ENCODE measurements at regions not wholly inside any gene's neighbourhood (a gene's known extent, or its start where the extent isn't known, plus 50 kb on each side); places are given as distances from the start of the nearest gene placed in this dataset.

GRCh38 chr4:163672751-163673150 lies 178.3 kb downstream of the TMA16 start:
- Histone ChIP-seq H3K9me3 (ENCODE audit: control insufficient read depth in 2 of 3, low read length in 3 of 3) (no peaks in the 10 kb centered on the region), H3K4me3 (ENCODE audit: low read length) (no peak overlapping the region), H3K27me3 (ENCODE audit: control insufficient read depth in 2 of 2, insufficient read depth in 2 of 2, low read length in 2 of 2) (no peaks in the 10 kb centered on the region), H3K4me1 (ENCODE audit: control insufficient read depth in 2 of 2, insufficient read depth in 2 of 2, low read length in 2 of 2) (no peaks in the 10 kb centered on the region), H3K27ac (ENCODE audit: low read depth, low read length) (no peak overlapping the region), H3K36me3 (ENCODE audit: control insufficient read depth in 2 of 3, insufficient read depth in 3 of 3, low read length in 3 of 3) (no peaks in the 10 kb centered on the region)
- DNase-seq (no peak), ATAC-seq (no peak)
- H3K27ac Mint-ChIP-seq: no peak overlapping the region
- intact Hi-C loops (cut with micrococcal nuclease): no loop called here
- POLR2A ChIA-PET: no interaction called here
- CTCF ChIA-PET: interaction anchor here (0.7 to 4.1 kb wide), 4 partner anchors 9 to 120 kb away, joined by 3 to 15 read pairs (median 4); no protein-coding TSS in a partner anchor
- H3K4me3 Mint-ChIP-seq: peak overlapping the region in 3 of 10 donors; percentile 2 to 62 (median 6)
- H3K9me3 Mint-ChIP-seq: peaks cover 0 to 5% (median 0%) of the 10 kb centered on the region in 11 donors
- peaks cover 0 to 4% (median 4%) of the 10 kb centered on the region in 5 donors for H3K36me3 Mint-ChIP-seq
- H3K27me3 Mint-ChIP-seq: no peaks in the 10 kb centered on the region
- peaks cover 0 to 55% (median 39%) of the 10 kb centered on the region in 7 donors for H3K4me1 Mint-ChIP-seq

- no peak for ATAC-seq
These were observed 179.6 kb downstream of the TMA16 start for GRCh38 chr4:163673848-163674697.

DNA sequence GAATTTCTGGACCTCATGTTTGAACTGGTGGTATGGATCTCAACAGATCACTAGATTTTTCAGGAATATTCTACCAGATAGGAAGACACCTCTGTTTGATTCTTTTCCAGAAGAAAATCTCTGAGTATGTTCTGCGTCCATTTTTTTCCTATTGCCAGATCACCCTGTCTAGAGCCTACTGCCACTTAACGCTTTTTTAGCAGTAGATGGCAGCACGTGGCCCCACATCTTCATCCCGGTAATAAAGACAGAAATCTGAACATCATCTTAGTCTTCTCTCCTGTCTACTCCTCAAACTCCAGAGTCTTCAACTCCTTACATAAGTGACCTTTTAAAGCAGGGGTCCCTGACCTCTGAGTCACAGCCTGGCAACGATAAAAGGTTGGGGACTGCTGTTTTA lies 184.7 kb downstream of the TMA16 start:
- no peak for DNase-seq
- Mint-ChIP-seq H3K4me3 (no peak overlapping the region), H3K4me1 (peaks cover 0 to 34% (median 6%) of the 10 kb centered on the region in 7 donors), H3K36me3 (no peaks in the 10 kb centered on the region), H3K27me3 (peaks cover 0 to 4% (median 0%) of the 10 kb centered on the region in 5 donors), H3K9me3 (peaks cover 0 to 2% (median 0%) of the 10 kb centered on the region in 11 donors), H3K27ac (peak overlapping the region in 4 of 9 donors; percentile 52 to 82 (median 57))
- no peak for ATAC-seq
- Histone ChIP-seq H3K4me1 (ENCODE audit: control insufficient read depth in 2 of 2, insufficient read depth in 2 of 2, low read length in 2 of 2) (peaks cover 0 to 4% of the 10 kb centered on the region in 2 donors), H3K9me3 (ENCODE audit: control insufficient read depth in 2 of 3, low read length in 3 of 3) (no peaks in the 10 kb centered on the region), H3K4me3 (ENCODE audit: low read length) (no peak overlapping the region), H3K36me3 (ENCODE audit: control insufficient read depth in 2 of 3, insufficient read depth in 3 of 3, low read length in 3 of 3) (no peaks in the 10 kb centered on the region), H3K27me3 (ENCODE audit: control insufficient read depth in 2 of 2, insufficient read depth in 2 of 2, low read length in 2 of 2) (no peaks in the 10 kb centered on the region), H3K27ac (ENCODE audit: low read depth, low read length) (no peak overlapping the region)
- POLR2A ChIA-PET: no interaction called here
- CTCF ChIA-PET: interaction anchor here (0.9 to 3.2 kb wide), 7 partner anchors 13 to 333 kb away, joined by 3 to 31 read pairs (median 5); no protein-coding TSS in a partner anchor
- intact Hi-C loops (cut with micrococcal nuclease): no loop called here

More at GRCh38 chr4:163673848-163674697, 179.6 kb downstream of the TMA16 start:
- intact Hi-C loops (cut with micrococcal nuclease): loop anchor here in 1 of 2 donors (1.0 to 2.0 kb wide), 2 partner anchors 9 to 21 kb away; no protein-coding TSS in a partner anchor
- POLR2A ChIA-PET: interaction anchor here (0.8 kb wide), 1 partner anchor 180 kb away, joined by 3 read pairs; no protein-coding TSS in a partner anchor
- H3K4me1 ChIP-seq (ENCODE audit: control insufficient read depth in 2 of 2, insufficient read depth in 2 of 2, low read length in 2 of 2): no peaks in the 10 kb centered on the region
- CTCF ChIA-PET: interaction anchor here (1.1 to 4.1 kb wide), 4 partner anchors 10 to 123 kb away, joined by 3 to 15 read pairs (median 4); no protein-coding TSS in a partner anchor
- H3K9me3 ChIP-seq (ENCODE audit: control insufficient read depth in 2 of 3, low read length in 3 of 3): no peaks in the 10 kb centered on the region
- H3K4me3 Mint-ChIP-seq: no peak overlapping the region
- H3K36me3 Mint-ChIP-seq: peaks cover 0 to 4% (median 0%) of the 10 kb centered on the region in 5 donors
- DNase-seq: no peak
- peaks cover 0 to 52% (median 28%) of the 10 kb centered on the region in 7 donors for H3K4me1 Mint-ChIP-seq
- H3K4me3 ChIP-seq (ENCODE audit: low read length): no peak overlapping the region
- no peak overlapping the region for H3K27ac Mint-ChIP-seq
- H3K27me3 ChIP-seq (ENCODE audit: control insufficient read depth in 2 of 2, insufficient read depth in 2 of 2, low read length in 2 of 2): no peaks in the 10 kb centered on the region
- H3K27me3 Mint-ChIP-seq: no peaks in the 10 kb centered on the region
- H3K36me3 ChIP-seq (ENCODE audit: control insufficient read depth in 2 of 3, insufficient read depth in 3 of 3, low read length in 3 of 3): no peaks in the 10 kb centered on the region
- no peak overlapping the region for H3K27ac ChIP-seq (ENCODE audit: low read depth, low read length)
- H3K9me3 Mint-ChIP-seq: peaks cover 0 to 2% (median 0%) of the 10 kb centered on the region in 11 donors

- Histone ChIP-seq H3K36me3 (ENCODE audit: control insufficient read depth in 2 of 3, insufficient read depth in 3 of 3, low read length in 3 of 3) (no peaks in the 10 kb centered on the region), H3K4me1 (ENCODE audit: control insufficient read depth in 2 of 2, insufficient read depth in 2 of 2, low read length in 2 of 2) (peaks cover 0 to 4% of the 10 kb centered on the region in 2 donors), H3K27ac (ENCODE audit: low read depth, low read length) (no peak overlapping the region), H3K27me3 (ENCODE audit: control insufficient read depth in 2 of 2, insufficient read depth in 2 of 2, low read length in 2 of 2) (no peaks in the 10 kb centered on the region), H3K4me3 (ENCODE audit: low read length) (no peak overlapping the region), H3K9me3 (ENCODE audit: control insufficient read depth in 2 of 3, low read length in 3 of 3) (no peaks in the 10 kb centered on the region)
- peaks cover 0 to 31% (median 10%) of the 10 kb centered on the region in 7 donors for H3K4me1 Mint-ChIP-seq
- intact Hi-C loops (cut with micrococcal nuclease): loop anchor here (1.0 to 5.0 kb wide), 9 partner anchors 75 to 1184 kb away; partner anchors contain the start of gene TMA16 (in 1 of the 2)
- H3K27me3 Mint-ChIP-seq: peaks cover 0 to 4% (median 0%) of the 10 kb centered on the region in 5 donors
- H3K36me3 Mint-ChIP-seq: no peaks in the 10 kb centered on the region
- H3K27ac Mint-ChIP-seq: peak overlapping the region in 1 of 9 donors; percentile 17
- ATAC-seq (no peak), DNase-seq (no peak)
- ChIA-PET POLR2A (interaction anchor here (1.1 to 2.0 kb wide), 2 partner anchors 125 to 130 kb away, joined by 4 to 5 read pairs; no protein-coding TSS in a partner anchor), CTCF (interaction anchor here (0.9 to 7.3 kb wide), 5 partner anchors 13 to 184 kb away, joined by 3 to 181 read pairs (median 5); no protein-coding TSS in a partner anchor)
- H3K9me3 Mint-ChIP-seq: peaks cover 0 to 2% (median 0%) of the 10 kb centered on the region in 11 donors
- no peak overlapping the region for H3K4me3 Mint-ChIP-seq
These were observed 186.1 kb downstream of the TMA16 start for GRCh38 chr4:163680386-163681098.

- Mint-ChIP-seq H3K4me1 (peaks cover 0 to 31% (median 10%) of the 10 kb centered on the region in 7 donors), H3K4me3 (no peak overlapping the region), H3K36me3 (no peaks in the 10 kb centered on the region), H3K9me3 (peaks cover 0 to 2% (median 0%) of the 10 kb centered on the region in 11 donors), H3K27ac (no peak overlapping the region), H3K27me3 (peaks cover 0 to 4% (median 0%) of the 10 kb centered on the region in 5 donors)
- Histone ChIP-seq H3K4me3 (ENCODE audit: low read length) (no peak overlapping the region), H3K9me3 (ENCODE audit: control insufficient read depth in 2 of 3, low read length in 3 of 3) (no peaks in the 10 kb centered on the region), H3K36me3 (ENCODE audit: control insufficient read depth in 2 of 3, insufficient read depth in 3 of 3, low read length in 3 of 3) (no peaks in the 10 kb centered on the region), H3K27ac (ENCODE audit: low read depth, low read length) (no peak overlapping the region), H3K4me1 (ENCODE audit: control insufficient read depth in 2 of 2, insufficient read depth in 2 of 2, low read length in 2 of 2) (peaks cover 0 to 4% of the 10 kb centered on the region in 2 donors), H3K27me3 (ENCODE audit: control insufficient read depth in 2 of 2, insufficient read depth in 2 of 2, low read length in 2 of 2) (no peaks in the 10 kb centered on the region)
- POLR2A ChIA-PET: interaction anchor here (2.0 kb wide), 1 partner anchor 126 kb away, joined by 5 read pairs; no protein-coding TSS in a partner anchor
- CTCF ChIA-PET: interaction anchor here (0.8 to 7.3 kb wide), 5 partner anchors 9 to 128 kb away, joined by 3 to 181 read pairs (median 4); no protein-coding TSS in a partner anchor
- ATAC-seq: peak; percentile 92
- DNase-seq: peak in 7 of 9 donors; percentile 53 to 72 (median 69)
- intact Hi-C loops (cut with micrococcal nuclease): loop anchor here (1.0 to 5.0 kb wide), 9 partner anchors 74 to 1185 kb away; partner anchors contain the start of gene TMA16 (in 1 of the 2)
These were observed 186.8 kb downstream of the TMA16 start for GRCh38 chr4:163681208-163681821.
